Middle frontal gyrus (tissue), 1 donor: ENCODE measurements at regions not wholly inside any gene's neighbourhood (a gene's known extent, or its start where the extent isn't known, plus 50 kb on each side); places are given as distances from the start of the nearest gene placed in this dataset.

Experiments used
- DNase-seq: peaks from one replicate; pipeline ENCODE4 v3.0.0-alpha.2; 2015; ENCODE audit warnings: low spot score; ENCODE audit errors: extremely low spot score

- DNase-seq, result no peak
These were observed 161.0 kb downstream of the SPATA31D1 start for GRCh38 chr9:82149501-82149946.

DNA sequence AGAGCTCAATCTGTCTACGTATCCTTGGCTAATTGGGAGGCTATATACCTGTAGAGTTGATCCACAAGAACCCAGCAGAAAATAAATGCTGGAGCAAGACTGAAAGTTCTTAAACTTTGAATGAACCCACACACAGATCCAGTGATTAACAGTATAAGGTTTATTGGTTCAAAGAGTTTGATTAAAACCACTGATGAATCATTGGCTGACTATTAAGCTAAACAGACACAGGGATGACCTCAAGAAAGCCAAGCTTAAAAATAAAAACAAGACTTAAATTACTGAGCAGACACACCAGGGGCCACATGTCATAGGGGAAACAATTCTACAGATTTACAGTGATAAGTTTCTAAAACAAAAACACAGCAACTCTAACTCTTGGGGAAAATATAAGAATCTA is 163.6 kb downstream of the SPATA31D1 start:
- DNase-seq, result no peak

DNA sequence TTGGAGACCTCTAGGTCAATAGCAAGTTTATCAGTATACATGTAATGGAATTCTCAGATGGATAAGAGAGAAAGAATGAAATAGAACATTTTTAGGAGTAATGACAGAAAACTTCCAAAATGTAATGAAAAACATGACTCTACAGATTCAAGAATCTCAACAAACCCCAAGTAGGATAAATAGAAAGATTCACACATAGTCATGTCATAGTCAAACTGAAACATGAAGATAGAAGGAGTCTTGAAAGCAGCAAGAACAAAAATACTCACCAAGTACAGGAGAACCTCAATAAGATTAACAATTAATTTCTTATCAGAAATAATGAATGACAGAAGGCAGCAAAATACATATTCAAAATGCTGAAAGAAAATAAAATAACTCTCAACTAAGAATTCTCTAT is 164.5 kb downstream of the SPATA31D1 start:
- DNase-seq, result no peak

DNA sequence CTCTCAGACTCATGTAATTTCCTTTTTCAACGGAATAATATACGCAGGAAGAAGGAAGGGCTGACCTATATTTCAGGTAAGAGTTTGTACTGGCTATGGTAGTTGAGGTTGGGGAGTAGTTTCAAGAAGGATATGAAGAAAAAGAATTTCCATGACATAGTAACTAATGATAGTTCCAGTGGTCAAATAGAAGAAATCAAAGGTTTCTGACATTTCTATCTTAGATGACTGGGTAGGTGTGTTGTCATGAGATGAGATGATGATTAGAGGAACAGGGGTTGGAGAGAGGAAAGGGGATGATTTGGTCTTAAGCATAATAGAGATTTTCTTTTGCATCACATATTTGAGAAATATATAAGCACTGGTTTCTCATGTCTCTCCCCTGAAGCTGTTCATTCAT is 166.0 kb downstream of the SPATA31D1 start:
- no peak for DNase-seq

- no peak for DNase-seq
These were observed 173.3 kb downstream of the SPATA31D1 start for GRCh38 chr9:82161876-82162275.

GRCh38 chr9:82164159-82164558 is 175.6 kb downstream of the SPATA31D1 start:
- DNase-seq, result no peak

DNA sequence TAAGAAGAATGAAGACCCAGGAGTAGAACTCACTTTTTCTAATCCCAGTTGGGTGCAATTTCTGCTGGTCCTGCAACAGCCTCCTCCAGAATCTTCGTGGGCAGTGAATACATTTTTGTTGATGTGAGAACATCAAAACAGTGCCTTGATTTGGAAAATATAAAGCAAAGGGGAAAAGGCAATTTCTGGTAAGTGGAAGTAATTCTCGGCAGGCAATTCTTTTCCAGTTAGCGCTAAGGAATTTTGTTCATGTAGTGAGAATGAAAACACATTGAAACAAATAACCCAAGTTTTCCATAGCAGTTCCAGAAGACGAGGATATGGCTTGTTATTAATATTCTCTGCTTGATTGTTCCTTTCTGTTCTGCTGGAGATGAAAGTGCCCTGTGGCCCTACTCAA is 178.7 kb downstream of the SPATA31D1 start:
- DNase-seq, result no peak

DNA sequence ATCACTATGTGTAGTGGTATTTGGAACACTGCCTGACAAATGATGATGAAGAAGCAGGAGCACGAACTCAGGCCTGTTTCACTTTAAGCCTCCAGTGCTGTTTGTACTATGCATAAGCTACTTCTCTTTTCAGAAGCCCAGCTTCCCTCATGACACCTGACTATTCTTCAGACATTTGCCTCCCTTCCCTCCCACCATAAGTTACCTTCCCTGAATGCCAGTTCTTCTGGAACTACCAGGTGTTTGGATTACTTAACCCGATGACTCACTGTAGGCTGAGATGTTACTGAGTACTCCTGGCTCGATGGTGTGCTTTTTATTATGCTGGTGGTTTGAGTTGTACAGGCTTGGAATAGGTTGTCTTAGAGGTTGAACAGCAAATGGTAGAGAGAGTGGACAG is 180.0 kb downstream of the SPATA31D1 start:
- DNase-seq, result no peak

DNA sequence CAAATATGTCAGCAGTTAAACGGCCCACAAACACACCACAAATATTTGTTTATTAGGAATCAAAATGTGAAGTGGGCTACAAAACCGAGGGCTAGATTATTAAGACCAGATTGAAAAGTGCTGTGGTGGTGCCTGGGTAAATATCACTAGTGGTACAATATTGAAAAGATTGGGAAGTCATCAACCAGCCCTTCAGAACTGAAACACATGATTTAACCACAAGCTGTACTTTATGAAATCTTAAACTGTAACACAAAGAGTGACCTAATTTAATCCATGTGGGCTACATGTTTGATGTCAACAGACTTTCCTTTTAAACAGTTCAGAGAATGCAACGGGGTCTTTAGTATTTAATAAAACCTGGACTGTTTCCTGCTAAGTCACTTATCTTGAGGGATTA is 182.3 kb downstream of the SPATA31D1 start:
- no peak for DNase-seq

DNA sequence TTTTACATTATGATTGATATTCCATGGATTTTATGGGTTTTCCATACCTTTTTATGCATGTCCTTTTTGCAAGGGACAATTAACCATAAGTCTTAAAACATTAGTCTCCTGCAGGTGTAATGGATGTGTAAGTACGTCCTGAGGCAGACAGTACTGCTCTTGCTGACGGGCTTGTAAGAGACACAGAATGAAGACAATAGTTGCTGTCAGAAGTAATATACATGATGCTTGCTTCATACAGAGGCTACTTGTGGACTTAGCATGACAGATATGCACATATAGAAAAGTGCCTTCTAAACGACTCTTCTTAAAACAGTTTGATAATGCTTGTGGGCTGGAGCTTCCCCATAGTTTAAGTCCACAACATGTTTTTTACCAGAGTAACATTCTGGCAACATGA is 182.7 kb downstream of the SPATA31D1 start:
- no peak for DNase-seq

DNA sequence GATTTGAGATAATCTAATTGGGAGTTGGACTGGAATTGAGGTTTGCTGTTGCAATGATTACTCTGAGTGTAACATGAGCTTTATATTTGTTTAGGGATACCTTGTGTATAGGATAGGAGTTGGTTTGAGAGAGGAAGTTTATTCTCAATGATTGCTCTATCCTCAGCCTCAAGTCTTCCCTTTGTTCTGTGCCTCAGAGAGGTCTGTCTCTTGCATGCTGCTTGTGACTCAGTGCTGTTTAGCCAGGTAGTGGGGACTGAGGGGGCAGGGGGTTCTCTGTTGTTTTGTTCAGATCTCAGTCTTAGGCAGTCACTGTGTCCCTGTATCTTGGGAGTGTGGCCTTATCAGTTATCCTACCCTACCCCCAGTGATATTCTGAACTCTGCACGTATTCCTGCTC is 192.1 kb downstream of the SPATA31D1 start:
- no peak for DNase-seq

- DNase-seq, result no peak
These were observed 194.7 kb downstream of the SPATA31D1 start for GRCh38 chr9:82183181-82183860.

DNA sequence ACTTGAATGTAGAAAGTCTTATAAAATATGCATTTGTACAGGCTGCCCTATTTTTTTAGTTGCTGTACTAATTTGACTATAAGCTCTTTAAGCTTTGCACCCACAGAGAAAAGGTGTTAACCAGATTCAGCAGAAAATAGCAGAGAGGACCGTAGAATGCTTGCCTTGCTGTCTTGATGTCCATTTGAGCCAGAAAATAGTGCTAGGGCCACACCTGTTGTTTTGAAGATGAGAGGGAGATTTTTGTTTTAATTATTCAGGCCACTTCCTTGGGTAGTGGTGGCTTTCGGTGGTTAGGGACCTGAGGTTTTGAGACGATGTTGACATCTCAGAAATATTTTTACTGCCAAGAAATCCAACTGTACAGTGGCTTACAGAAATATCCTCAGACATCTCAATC is 196.0 kb downstream of the SPATA31D1 start:
- no peak for DNase-seq

DNA sequence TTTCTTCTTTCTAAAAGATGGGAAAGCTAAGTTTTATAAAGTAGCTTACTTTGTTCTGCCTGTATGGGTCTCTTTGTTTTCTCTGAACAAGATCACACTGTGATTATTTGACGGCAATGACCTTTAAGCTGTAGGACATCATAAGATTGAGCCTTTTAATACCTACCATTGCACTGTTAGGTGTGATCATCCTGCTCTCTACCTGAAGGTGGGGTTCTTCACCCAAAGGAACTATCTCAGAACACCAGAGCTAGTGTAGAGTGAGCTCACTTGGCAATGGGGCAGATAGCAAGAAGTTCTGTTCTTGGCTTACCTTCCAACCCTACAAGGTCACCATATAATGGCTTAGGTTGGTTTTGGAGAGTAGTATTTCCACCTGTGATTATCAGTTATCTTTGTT is 200.2 kb downstream of the SPATA31D1 start:
- DNase-seq, result no peak

DNA sequence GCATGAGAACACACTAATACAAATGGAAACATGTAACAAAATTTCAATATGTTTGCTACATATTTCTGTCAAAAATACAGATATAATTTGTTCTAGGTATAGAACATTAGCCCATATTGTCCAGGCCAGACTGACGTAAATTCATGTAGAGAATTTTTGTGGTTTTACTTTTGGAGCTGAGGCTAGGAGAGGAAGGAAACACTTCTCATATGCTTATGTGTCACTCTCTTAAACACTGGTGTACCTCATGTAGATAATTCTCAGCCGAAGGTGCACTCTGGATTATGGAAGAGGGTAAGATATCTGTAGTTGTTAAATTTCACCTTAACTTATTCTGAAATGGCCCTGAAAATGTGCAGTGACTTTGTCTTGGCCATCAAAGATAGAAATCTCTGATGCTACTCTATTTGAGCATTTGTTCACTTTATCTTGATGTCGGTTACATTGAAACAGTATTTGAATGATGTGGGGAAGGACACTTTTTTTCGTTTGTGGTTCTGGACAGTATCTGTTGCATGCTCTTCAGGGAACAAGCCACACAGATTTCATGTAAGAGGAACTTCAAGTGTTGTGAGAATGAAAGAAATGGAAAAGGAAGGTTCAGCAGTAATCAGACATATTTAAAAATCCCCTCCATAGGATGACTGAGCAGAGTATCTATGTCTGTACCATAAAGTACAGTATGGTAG is 202.7 kb downstream of the SPATA31D1 start:
- DNase-seq, result no peak

GRCh38 chr9:82192211-82192610 is 203.6 kb downstream of the SPATA31D1 start:
- DNase-seq, result no peak

DNA sequence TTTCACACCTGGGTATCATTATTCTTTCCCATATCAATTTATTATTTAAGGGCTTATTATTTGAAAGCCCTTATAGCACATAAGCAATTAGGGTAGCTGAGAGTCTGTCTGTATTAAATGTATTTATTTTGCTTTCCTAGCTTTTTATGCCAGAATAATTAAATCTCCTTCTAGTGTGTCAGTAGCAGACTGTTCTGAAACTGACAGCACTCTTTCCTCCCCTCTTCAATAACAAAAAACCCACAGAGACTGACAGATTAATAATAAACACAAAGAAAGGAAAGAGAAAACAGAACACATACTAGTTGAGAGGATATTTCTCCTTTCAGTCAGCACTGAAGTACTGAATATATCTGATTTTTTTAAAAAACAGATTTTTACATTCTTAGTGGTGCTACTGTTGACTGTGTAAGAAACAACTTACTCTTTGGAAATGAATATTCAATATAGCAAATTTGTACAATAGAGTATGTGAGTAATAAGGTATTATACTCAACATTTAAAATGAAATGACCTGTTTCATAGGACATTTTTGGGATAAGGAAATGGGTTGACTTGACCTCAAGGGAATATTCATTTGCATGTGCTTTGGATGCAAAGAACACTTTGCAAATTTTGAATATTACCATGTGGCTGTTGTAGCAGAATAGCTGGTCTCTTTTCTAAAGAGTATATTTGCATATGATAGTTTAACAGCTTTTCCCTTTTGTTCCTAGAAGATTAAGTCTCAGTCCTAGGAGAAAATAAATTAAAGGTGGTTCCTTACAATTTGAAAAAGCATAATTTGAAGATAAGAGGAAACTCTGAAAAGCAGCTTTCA is 208.3 kb downstream of the SPATA31D1 start:
- DNase-seq, result no peak

DNA sequence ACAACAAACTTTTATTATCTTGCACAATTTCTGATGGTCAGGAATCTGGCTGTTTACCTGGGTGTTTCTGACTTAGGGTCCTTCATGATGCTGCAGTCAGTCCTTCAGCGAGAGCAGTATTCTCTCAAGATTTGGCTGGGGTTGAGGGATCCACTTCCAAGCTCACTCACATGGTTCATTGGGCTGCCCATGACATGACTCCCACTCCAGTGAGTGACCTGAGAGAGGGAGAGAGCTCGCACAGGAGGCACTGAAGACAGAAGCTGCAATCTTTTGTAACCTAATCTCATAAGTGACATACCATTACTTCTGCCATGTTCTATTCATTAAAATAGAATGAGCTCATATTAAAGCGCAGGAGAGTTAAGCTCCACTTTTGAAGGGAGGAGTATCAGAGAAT is 212.6 kb downstream of the SPATA31D1 start:
- no peak for DNase-seq

DNA sequence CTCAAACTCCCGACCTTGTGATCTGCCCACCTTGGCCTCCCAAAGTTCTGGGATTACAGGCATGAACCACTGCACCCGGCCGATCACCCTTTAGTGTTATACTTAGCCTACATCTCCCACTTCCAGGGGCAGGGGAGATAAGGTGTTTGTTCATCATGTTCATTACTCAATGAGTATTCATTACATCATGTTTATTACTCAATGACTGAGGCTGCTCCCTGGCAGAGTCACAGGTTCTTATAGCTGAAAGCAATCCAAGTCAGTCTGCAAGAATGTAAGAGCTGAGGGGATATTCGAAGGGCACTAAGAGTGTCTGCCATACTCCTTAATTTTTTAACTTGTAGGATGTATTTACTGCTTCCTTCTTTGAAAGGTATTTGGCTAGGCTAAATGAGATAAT is 214.2 kb downstream of the SPATA31D1 start:
- no peak for DNase-seq

GRCh38 chr9:82206490-82206889 is 217.9 kb downstream of the SPATA31D1 start:
- DNase-seq, result no peak

GRCh38 chr9:82206946-82207345 is 218.4 kb downstream of the SPATA31D1 start:
- DNase-seq, result no peak

GRCh38 chr9:82208741-82209450 is 220.3 kb downstream of the SPATA31D1 start:
- no peak for DNase-seq
